ENCODE measurements at regions not wholly inside any gene's neighbourhood (a gene's known extent, or its start where the extent isn't known, plus 50 kb on each side); places are given as distances from the start of the nearest gene placed in this dataset.
"Not testable (repeated sequence)": the region's sequence is repeated elsewhere in the genome, so short reads cannot be mapped to it uniquely, and the experiment has no call there.

GRCh38 chr1:4118746-4119515 is 218.9 kb upstream of the C1orf174 start:
- no peak for DNase-seq

GRCh38 chr1:4119516-4120220 is 219.6 kb upstream of the C1orf174 start:
- DNase-seq: no peak

DNA sequence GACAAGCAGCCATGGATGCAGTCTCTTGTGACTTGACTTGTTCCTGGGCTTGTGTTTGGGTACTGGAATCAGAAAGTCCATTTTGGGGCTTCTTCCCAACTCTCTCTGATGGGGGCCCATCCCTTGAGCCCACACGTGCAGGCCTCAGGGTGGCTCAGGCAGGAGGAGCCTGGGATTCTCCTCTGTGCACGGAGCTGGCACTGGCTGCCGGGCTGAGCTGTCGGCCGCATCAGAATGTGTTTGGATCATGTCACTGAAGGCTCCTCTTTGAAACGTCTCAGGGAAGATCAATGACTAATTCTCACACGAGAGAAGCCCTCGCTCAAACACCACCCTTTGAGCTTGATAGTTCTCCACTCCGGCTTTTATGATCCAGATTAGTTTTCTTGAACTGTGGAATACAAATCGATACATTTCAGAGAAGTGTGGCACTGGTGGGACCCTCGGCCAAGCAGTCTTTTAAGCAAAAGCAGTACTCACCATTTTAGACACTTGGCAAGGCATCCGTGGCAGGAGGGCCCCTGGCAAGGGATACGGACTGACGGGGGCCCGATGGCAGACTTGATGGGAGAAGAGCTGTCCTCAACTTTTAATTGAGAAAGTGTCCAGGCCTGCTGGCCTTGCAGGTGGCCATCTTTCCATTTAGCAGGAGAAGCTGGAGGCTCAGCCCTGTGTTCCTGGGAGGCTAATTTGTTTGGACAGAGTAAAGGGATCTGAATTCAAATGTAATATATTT is 220.7 kb upstream of the C1orf174 start:
- DNase-seq: no peak

GRCh38 chr1:4121293-4121684 is 221.2 kb upstream of the C1orf174 start:
- no peak for DNase-seq

DNA sequence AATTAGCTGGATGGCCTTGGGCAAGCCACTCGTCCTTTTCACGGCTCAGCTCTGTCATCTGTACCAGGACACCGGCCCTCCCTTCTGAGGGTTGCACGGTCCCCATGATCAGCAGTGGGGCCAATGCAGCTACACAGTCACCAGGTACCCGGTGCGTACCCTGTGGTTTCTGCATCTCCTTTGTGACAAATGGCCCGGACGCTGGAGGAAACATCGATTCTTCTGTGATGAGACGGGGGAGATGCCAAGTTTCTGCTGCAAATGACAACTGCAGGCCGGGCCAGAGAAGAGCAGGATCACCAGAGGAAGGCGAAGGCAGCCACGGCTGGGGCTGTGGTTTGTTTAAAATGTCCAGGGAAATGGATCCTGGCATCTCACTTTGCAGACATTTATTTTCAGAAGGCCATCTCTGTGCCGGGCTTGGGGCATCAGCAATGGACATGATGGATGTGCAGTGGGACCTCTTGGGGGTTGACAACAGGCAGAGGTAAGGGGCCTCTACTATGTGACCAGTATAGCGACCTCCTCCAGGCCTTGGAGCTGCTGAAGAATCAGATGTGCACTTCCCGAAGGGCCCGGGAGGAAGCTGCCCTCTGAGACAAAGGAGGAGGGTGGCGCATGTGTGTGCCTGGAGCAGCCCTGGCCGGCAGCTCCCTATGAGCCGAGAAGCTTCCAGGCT is 221.9 kb upstream of the C1orf174 start:
- DNase-seq: no peak

DNA sequence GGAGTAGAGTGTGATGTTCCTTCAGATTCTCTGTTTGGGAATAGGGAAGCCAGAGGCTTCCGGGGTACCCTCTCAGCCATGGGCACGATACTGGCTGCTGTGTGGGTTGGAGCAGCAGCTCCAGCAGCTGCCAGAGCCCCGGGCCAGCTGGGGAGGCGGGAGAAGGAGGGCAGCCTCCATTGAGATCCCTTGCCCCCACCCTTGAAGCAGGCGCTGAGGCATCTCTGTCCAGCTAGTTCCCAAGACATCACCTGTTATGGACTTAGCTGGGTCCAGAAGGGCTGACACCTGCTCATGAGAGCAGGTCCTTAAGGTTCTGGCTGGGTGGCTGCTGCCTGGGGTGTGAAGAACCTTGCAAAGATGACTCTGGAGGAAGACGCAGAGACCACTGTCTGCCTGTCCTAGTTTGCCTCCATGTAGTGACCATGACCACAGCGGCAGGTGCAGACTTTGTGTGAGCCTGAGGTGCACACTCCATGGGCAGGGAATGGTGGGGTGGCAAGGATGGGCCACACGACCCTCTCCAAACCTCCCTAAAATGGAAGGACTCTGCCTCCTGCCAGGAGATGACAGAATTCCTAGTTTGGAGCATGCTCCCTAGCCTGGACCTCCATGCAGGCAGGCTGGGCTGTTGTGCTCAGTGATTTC is 222.6 kb upstream of the C1orf174 start:
- DNase-seq: no peak

GRCh38 chr1:4124631-4125145 is 224.6 kb upstream of the C1orf174 start:
- DNase-seq: no peak

GRCh38 chr1:4126251-4126650 is 226.2 kb upstream of the C1orf174 start:
- DNase-seq: no peak

GRCh38 chr1:4126731-4127591 is 226.9 kb upstream of the C1orf174 start:
- no peak for DNase-seq

- DNase-seq: no peak
Measured at GRCh38 chr1:4127592-4128140, 227.6 kb upstream of the C1orf174 start.

GRCh38 chr1:4128616-4129015 is 228.5 kb upstream of the C1orf174 start:
- no peak for DNase-seq

GRCh38 chr1:4129693-4130092 is 229.6 kb upstream of the C1orf174 start:
- no peak for DNase-seq

- no peak for DNase-seq
Measured at GRCh38 chr1:4130096-4130495, 230.0 kb upstream of the C1orf174 start.

GRCh38 chr1:4131734-4132133 is 231.7 kb upstream of the C1orf174 start:
- no peak for DNase-seq

- DNase-seq: no peak
Measured at GRCh38 chr1:4132352-4133296, 232.6 kb upstream of the C1orf174 start.

DNA sequence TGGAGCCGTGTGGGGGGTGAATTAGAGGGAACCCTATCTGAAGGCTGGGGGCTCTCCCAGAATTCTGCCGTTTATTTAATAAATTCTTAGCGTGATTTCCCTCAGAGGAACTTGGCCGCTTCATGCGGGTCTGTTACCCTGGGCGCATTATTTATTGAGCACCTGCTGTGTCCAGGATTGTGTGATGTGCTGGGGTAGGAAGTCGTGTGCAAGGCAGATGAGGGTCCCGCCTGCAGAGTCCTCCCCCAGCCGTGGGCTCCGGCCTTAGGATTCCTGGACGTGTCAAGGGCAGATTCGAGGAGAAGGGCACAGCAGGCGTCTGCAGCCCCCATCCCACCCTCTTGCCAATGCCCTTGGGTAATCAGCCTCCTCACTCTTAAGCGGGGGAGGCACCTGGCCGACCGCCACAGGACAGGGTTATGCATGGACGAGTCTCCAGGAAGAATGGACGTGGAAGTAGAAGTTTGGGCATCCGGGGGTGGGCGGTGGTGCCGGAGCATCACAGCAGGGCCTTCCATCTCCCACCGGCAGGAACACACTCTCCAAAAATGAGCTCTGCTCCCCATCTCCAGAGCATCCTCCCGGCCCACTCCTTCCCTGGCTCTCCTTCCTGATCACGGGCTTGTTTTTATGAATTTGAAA is 233.3 kb upstream of the C1orf174 start:
- DNase-seq: no peak

DNA sequence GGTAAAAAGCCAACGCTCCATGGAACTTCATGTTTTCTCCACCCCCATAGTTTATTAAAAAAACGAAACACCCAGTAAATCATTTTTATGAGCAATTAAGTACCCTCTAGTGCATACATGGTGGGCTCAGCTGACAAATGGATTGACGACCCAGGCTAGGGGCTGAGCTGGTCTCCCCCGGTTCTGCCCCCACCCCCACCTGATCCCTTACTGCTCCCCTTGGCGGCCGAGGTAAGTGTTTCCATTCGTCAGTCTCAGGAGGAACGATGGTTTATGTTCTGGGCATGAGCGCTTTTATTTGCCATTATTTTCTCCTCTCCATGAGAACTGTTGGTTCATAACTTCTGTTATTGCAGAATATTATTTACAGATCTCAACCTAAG is 233.9 kb upstream of the C1orf174 start:
- no peak for DNase-seq

- not testable (repeated sequence) for DNase-seq
Measured at GRCh38 chr1:4135853-4136252, 235.8 kb upstream of the C1orf174 start.
